NOMO-1 (cell line): ENCODE measurements at regions not wholly inside any gene's neighbourhood (a gene's known extent, or its start where the extent isn't known, plus 50 kb on each side); places are given as distances from the start of the nearest gene placed in this dataset.
"Not testable (repeated sequence)": the region's sequence is repeated elsewhere in the genome, so short reads cannot be mapped to it uniquely, and the experiment has no call there.

Experiments used
- DNase-seq, 2 experiments: peaks; one replicate each; lab custom pipeline; 2025; ENCODE audit not compliant: unreplicated experiment in 2 of 2; lab: John Stamatoyannopoulos, UW

GRCh38 chr7:97928844-97929243 lies 56.6 kb upstream of the ASNS start:
- DNase-seq, result not testable (repeated sequence)

GRCh38 chr7:97927790-97928748 lies 55.9 kb upstream of the ASNS start:
- DNase-seq, result peak; percentile 19 to 49
